ENCODE measurements at regions not wholly inside any gene's neighbourhood (a gene's known extent, or its start where the extent isn't known, plus 50 kb on each side); places are given as distances from the start of the nearest gene placed in this dataset.

- Histone ChIP-seq H3K4me3 (replicated peaks in 1 of 3) (no peak overlapping the region), H3K36me3 (no peaks in the 10 kb centered on the region), H3K27me3 (no peaks in the 10 kb centered on the region), H3K4me1 (no peaks in the 10 kb centered on the region), H3K9me3 (no peaks in the 10 kb centered on the region), H3K27ac (no peak overlapping the region)
- intact Hi-C loops (cut with DNase I) = no loop called here
- 69 to 71% methylated on average over 8 of the region's 8 CpGs for WGBS, 2 donors
- TF ChIP-seq CTCF (IDR thresholded peaks at IDR 0.05) = no peak
- TF ChIP-seq POLR2A (IDR thresholded peaks at IDR 0.05) = no peak
- no peak for DNase-seq
These were observed 229.7 kb upstream of the SPRED2 start for GRCh38 chr2:65661980-65662653.

GRCh38 chr2:65660340-65660739 is 227.9 kb upstream of the SPRED2 start:
- WGBS, 2 donors = 67 to 69% methylated on average over 6 of the region's 6 CpGs
- Histone ChIP-seq H3K36me3 (no peaks in the 10 kb centered on the region), H3K27me3 (no peaks in the 10 kb centered on the region), H3K9me3 (no peaks in the 10 kb centered on the region), H3K4me1 (no peaks in the 10 kb centered on the region), H3K27ac (no peak overlapping the region), H3K4me3 (replicated peaks in 1 of 3) (no peak overlapping the region)
- intact Hi-C loops (cut with DNase I) = no loop called here
- no peak for TF ChIP-seq POLR2A (IDR thresholded peaks at IDR 0.05)
- TF ChIP-seq CTCF (IDR thresholded peaks at IDR 0.05) = no peak
- DNase-seq = no peak

- intact Hi-C loops (cut with DNase I) = no loop called here
- no peaks in the 10 kb centered on the region for H3K4me1 ChIP-seq
- DNase-seq = no peak
- H3K27ac ChIP-seq = no peak overlapping the region
- no peaks in the 10 kb centered on the region for H3K36me3 ChIP-seq
- no peak overlapping the region for H3K4me3 ChIP-seq (replicated peaks in 1 of 3)
- H3K9me3 ChIP-seq = no peaks in the 10 kb centered on the region
- TF ChIP-seq POLR2A (IDR thresholded peaks at IDR 0.05) (no peak), CTCF (IDR thresholded peaks at IDR 0.05) (no peak)
- no peaks in the 10 kb centered on the region for H3K27me3 ChIP-seq
- 75 to 80% methylated on average over 2 of the region's 2 CpGs for whole genome bisulfite sequencing, 2 donors
These were observed 226.5 kb upstream of the SPRED2 start for GRCh38 chr2:65658881-65659280.

GRCh38 chr2:65658266-65658665 is 225.9 kb upstream of the SPRED2 start:
- Histone ChIP-seq H3K4me1 (no peaks in the 10 kb centered on the region), H3K4me3 (replicated peaks in 1 of 3) (no peak overlapping the region), H3K27me3 (no peaks in the 10 kb centered on the region), H3K27ac (no peak overlapping the region), H3K36me3 (no peaks in the 10 kb centered on the region), H3K9me3 (no peaks in the 10 kb centered on the region)
- intact Hi-C loops (cut with DNase I) = no loop called here
- 61 to 88% methylated on average over 2 to 3 of the region's 3 CpGs for WGBS, 2 donors
- no peak for TF ChIP-seq POLR2A (IDR thresholded peaks at IDR 0.05)
- TF ChIP-seq CTCF (IDR thresholded peaks at IDR 0.05) = no peak
- DNase-seq = no peak

- 76 to 77% methylated on average over 4 of the region's 4 CpGs for WGBS, 2 donors
- H3K36me3 ChIP-seq = no peaks in the 10 kb centered on the region
- no peak for TF ChIP-seq POLR2A (IDR thresholded peaks at IDR 0.05)
- DNase-seq = no peak
- no peaks in the 10 kb centered on the region for H3K9me3 ChIP-seq
- no peaks in the 10 kb centered on the region for H3K4me1 ChIP-seq
- H3K27ac ChIP-seq = no peak overlapping the region
- no peak overlapping the region for H3K4me3 ChIP-seq (replicated peaks in 1 of 3)
- H3K27me3 ChIP-seq = no peaks in the 10 kb centered on the region
- intact Hi-C loops (cut with DNase I) = no loop called here
These were observed 223.8 kb upstream of the SPRED2 start for GRCh38 chr2:65656160-65656718.
